NCI-H2196 treated with DMSO at 0.1 percent for 48 hours (cell line): ENCODE measurements at regions not wholly inside any gene's neighbourhood (a gene's known extent, or its start where the extent isn't known, plus 50 kb on each side); places are given as distances from the start of the nearest gene placed in this dataset.
"Not testable (repeated sequence)": the region's sequence is repeated elsewhere in the genome, so short reads cannot be mapped to it uniquely, and the experiment has no call there.

ENCODE experiments used
- DNase-seq: peaks from one replicate; lab custom pipeline; 2025; ENCODE audit not compliant: unreplicated experiment; lab: John Stamatoyannopoulos, UW

DNA sequence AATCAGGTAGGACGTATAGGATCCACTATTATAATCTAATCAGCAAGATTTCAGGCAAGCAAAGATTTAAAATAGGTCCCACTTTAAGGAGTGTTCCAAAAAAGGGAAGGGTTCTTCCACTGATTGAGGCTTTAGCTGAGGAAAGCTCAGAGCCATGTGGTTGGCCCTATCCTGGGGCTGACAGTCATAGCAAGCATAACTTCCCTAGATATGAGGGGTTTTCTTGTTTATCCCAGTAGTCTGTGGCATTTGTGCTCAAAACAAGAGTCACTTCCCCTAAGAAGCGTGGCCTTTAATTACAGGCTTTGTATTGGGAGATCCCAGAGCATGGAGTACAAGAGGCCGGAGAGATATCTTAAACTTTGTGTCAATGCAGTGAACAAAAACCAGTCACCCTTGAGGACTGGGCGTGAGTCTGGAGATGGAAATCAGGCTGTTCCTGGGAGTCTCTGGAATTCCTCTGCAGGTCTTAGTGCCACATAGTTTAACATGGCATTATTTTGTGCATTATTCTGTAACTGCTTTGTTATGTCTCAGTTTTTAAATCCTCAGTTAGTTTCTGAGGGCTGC is 136.9 kb upstream of the FBXO11 start:
- no peak for DNase-seq

DNA sequence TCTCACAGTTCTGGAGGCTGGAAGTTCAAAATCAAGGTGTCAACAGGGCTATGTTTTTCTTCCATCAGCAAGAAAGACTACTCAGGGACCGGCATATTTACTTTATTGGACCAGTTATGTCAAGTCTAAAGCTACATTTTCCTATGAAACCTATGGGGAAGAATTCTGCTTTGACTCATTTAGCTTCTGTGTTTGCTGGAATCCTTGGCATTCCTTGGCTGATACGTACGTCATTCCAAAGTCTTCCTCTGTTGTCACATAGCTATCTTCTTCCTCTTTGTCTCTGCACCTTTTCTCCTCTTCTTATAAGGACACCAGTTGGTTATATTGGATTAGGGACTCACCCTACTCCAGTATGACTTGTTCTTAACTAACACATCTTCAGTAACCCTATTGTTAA is 137.4 kb upstream of the FBXO11 start:
- no peak for DNase-seq

DNA sequence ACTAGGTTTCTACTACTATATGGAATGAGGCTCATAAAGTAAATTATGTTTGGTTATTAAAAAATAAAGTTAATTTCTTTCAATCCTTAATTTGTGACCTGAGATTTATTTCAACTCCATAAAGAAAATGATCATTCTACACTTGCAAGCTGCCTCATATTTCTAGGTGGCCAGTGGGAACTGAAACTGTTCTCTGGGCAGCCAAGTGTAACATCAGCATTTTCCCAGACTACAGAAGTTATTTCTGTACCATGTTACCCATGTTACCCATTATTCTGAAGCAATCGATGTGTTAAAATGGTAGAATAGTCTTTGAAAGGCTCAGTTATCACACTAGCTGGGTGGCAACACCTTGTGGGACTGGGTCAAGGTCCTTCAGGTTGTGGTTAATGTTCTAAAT is 139.3 kb upstream of the FBXO11 start:
- no peak for DNase-seq

DNA sequence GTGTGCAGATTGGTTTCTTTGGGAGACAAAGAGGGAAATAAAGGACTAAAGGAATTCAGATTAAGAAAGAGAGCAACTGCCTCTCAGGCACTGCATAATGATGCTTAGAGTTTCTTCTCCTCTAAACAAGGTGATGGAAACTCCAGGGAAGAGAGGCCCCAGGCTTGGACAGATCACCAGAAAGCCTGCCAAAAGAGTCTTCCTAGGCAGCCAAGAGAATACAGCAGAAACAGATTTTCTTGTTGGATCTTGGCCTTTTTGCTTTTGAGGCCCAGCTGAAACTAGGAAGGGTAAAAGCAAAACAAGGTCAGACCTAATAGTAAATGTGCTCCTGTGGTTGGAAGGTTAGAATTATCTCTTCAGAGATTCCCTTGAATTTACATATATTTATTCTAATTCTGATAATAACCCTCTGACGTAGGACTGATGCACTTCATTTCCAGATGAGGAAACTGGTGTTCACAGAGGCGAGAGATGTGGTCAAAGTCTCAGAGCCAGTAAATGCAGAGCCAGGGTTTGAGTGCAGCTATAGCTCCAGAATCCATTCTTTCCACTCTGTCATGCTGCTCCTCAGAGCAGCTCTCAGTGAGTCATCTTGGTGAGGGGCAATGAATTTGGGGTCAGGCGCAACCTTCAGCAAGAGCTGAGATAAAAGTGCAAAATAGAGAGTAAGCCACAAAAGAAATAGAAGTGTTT is 142.3 kb upstream of the FBXO11 start:
- no peak for DNase-seq

DNA sequence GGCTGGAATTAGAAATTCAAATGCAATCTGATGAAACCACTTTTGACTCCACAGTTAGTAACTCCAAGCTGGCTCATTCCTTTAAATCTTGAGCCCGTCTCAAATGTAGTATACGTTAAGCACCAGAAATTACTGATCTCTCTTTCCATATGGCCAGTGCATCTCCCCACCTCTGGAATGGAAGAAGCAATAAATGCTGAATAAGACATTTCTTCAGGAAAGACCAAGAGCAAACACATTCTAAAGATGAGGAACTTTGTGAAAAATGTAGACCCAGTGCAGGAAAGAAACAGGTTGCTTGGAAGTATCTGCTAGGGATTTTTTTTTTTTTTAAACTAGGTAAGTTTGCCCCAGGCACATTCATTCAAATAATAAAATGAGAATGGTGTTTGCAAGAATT is 143.1 kb upstream of the FBXO11 start:
- DNase-seq, result no peak

DNA sequence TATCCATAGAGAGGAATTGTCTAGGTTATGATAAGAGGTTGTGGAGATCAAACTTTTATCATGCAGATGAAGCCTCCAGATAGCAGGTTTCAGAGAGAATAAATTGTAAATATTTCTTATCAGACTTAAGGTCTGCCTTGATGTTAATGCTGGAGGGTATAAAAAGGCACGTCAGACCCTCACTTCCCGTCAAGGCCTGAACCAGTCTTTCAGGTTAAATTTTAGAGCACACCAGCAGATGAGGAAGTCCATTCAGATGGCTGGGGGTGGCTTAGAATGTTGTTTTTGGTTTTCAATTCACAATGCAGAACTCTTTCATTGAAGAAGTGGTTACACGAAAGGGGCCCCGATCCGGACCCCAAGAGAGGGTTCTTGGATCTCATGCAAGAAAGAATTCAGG is 144.4 kb upstream of the FBXO11 start:
- DNase-seq, result no peak

DNA sequence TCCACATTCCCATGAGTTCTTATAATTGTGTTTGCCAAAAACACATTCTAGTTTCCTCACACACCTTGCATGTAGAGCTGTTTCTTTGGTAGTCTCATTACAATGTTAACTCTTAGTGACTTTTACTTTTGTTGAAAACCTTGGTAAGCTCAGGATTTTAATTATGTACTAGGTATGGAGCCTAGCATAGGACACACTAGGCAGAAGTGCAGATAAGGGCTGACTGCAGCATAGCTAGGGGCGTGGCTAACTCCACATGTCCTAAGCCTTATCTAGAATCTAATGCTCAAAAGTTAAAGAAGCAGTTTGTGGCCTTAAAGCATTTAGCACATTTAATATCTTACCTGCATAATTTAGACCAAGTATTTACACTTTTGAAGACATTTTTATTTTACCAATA is 153.7 kb upstream of the FBXO11 start:
- no peak for DNase-seq

DNA sequence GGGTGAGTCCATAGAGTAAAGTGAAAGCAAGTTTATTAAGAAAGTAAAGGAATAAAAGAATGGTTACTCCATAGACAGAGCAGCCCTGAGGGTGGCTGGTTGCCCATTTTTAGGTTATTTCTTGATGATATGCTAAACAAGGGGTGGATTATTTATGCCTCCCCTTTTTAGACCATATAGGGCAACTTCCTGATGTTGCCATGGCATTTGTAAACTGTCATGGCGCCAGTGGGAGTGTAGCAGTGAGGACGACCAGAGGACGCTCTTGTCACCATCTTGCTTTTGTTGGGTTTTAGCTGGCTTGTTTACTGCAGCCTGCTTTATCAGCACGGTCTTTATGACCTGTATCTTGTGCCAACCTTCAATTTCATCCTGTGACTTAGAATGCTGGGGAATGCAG is 155.4 kb upstream of the FBXO11 start:
- DNase-seq, result not testable (repeated sequence)

DNA sequence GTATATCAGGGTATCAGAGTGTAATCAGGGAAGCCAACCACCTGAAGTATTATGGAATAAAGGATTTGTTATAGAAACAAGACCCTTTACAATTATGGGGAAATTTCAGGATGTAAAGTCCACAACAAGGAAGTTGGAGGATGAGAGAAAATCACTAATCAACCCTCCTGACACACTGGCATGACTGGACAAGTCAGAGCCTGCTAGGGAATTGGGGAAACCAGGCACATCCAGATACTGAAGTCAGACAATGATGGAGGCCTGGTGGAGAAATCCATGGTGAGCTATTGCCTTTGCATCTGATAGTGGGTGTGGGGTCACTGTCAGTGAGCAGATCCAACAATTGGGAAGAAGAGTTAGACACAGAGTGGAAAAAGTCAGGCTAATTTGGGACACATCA is 158.8 kb upstream of the FBXO11 start:
- no peak for DNase-seq

DNA sequence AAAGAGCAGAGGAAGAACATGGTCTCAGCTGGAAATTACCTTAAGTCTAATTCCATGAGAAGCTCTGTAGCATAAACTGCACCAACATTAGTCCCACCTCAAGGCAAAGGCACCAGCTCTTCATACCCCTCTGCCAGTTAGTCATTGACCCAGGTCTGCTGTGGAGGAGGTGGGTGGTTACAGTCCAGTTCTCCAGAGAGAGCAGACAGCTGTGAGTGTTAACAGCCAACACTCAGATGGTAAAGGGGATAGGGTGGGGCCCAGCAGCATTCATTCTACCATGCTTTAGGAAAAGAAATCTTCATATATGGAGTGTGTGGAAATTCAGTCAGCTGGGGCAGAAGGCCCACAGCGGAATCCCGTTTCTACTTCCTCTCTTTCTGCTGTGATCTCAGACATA is 159.7 kb upstream of the FBXO11 start:
- no peak for DNase-seq

DNA sequence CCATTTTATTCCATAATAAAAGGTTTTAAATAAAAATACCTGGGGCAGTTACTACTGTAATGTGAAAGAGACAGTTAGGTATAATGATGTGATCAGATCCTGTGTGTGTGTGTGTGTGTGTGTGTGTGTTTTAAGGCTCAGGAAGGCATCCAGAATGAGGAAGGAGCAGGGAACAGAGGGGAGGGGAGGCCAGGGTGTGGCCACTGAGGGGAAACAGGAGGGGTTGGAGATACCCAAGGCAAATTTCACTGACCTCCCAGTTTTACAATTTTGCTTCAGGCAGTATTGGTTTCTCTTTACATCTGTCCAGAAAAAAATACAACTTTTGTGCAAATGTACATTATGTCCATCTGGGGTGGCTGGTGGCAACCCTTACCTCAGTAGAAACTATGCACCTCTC is 163.5 kb upstream of the FBXO11 start:
- DNase-seq, result no peak

DNA sequence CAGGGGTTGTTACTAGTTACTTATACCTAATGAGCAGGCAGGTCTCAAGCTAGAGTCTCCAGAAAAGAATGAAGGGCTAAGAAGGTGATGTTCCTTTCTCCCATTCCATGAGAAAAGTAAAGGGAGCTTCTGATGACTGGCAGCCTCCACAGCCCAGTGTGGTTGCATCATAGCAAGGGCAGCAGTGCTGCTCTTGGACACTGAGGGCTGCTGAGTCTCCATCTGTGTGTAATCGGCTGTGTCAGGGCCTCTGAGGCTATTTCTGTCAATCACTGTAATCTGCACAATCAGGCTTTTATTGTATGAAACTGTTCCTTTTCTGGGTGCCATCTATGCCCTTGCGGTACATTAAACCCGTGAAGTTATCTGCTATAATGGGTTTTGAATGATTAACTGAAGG is 164.1 kb upstream of the FBXO11 start:
- DNase-seq, result no peak

DNA sequence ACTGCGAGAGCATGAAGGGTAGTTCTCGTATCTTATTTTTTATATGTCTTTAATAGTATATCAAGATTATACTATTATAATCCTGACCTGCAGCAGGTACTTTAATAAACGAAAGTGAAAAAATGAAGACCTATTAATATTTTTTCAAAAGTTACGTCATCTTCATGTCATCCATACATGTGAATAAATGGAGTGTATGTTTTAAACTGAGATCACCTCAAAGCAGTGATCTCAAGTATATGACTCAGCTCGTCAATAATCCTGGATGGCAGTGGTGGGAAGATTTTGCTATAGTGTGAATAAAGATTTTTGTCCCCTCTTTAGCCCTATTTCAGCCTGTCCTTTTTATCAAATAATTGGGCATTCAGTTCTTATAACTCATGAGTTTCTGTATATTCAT is 166.3 kb upstream of the FBXO11 start:
- no peak for DNase-seq

DNA sequence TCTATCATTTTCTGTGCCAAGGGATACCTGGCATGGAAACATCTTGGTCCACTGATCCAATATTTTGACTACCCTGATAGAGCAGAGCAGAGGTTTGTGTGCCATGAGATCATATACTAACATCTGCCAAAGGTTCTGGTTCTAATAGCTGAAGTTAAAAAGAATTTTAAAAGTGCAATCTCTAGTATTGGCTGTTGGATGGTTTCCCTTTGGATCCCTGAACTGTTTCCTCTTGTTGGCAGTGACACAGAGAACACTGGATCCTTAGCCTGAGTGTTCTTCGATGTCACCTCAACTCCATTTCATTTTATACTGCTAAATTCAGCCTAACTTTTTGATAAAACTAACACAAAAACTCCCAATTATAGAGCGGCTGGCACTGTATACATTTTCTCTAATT is 169.3 kb upstream of the FBXO11 start:
- DNase-seq, result no peak

DNA sequence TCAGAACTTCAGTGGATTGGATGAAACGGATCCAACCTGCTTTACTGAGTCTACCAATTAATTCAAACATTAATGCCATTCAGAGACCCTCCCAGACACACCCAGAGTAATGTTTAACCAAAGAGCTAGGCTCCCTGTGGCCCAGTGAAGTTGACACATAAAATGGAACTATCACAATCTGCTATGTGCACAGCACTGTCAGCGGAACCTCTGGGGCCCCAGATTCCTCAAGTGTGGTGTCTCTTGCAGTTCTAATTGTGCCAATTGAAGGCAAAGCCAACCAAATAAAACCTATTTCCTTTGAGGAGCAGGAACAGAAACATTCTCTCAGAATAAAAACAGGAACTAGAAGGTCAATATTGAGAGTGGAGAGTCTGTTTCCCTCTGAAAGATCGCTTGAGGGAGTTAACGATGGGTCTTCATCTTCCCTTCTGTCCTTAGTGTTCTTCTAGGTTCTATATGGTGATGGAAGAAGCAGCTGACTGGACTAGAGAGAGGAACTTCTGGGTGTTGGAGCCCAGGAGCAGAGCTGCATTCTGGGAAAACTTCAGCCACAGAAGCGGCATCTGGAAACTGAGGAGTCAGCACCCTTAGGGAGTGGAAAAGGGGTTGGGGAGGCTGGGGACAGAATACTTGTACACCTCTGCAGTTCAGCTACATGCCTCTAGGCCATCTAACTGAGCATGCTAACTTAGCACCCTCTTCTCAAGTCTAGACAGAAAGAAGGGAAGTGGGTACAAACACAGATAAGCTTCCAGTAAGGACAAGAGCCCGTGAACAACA is 174.4 kb upstream of the FBXO11 start:
- no peak for DNase-seq

DNA sequence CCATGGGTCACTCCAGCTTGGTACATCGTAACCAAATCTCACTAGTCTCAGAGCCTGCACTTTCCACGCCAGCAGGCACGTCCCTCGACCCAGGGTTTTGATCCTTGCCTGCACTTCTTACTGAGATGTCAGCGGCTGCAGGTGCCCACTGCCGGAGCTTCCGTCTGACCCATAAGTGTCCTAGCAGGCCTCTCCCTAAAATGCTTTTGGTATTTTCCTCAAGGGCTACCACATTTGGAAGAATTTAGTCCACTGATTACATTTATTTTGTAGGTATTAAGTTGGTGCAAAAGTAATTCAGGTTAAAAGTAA is 175.0 kb upstream of the FBXO11 start:
- no peak for DNase-seq

DNA sequence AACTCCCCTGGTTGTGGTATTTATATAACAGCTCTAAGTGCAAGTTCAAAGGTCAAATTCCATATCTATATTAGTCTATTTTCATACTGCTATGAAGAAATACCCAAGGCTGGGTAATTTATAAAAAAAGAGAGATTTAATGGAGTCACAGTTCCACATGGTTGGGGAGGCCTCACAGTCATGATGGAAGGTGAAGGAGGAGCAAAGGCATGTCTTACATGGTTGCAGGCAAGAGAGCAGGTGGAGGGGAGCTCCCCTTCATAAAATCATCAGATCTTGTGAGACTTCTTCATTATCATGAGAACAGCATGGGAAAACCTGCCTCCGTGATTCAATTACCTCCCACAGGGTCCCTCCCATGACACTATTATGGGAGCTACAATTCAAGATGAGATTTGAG is 179.6 kb upstream of the FBXO11 start:
- DNase-seq, result no peak

DNA sequence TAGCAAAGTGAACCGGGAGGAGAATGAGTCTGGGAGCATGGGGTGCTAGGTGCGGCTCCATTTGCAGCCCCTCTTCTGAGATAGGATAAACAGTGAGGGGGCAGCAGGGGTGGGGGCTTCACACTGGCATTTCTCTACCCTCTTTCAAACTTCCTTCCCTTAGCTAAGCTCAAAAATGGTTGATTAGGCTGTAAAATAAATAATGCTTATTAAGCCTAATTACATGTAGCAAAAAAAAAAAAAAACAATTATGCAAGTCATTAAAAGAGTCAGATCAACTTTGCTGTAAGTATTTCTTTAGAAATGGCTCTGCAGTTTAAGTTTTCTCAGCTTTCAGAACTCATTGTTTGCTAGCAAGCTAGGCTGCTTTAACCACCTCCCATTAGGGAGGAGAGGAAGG is 182.7 kb upstream of the FBXO11 start:
- DNase-seq, result no peak

DNA sequence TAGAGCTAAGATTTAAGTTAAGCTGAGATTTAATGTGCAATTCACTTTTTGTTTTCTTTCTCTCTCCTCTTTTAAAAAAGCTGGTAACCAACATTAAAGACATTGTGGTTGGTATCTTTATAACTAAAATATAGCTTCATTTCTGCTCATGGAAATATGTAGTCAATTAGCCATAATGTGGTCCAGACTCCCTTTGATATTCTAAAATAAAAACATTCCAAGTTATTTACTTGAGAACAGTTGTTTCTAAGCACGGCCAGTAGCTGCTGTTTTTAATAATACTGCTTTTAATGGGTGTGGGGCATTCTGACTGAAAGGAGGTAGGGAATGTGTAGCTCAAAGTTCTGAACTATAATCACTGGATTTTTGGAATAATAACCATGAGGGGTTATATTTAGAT is 183.3 kb upstream of the FBXO11 start:
- DNase-seq, result no peak

DNA sequence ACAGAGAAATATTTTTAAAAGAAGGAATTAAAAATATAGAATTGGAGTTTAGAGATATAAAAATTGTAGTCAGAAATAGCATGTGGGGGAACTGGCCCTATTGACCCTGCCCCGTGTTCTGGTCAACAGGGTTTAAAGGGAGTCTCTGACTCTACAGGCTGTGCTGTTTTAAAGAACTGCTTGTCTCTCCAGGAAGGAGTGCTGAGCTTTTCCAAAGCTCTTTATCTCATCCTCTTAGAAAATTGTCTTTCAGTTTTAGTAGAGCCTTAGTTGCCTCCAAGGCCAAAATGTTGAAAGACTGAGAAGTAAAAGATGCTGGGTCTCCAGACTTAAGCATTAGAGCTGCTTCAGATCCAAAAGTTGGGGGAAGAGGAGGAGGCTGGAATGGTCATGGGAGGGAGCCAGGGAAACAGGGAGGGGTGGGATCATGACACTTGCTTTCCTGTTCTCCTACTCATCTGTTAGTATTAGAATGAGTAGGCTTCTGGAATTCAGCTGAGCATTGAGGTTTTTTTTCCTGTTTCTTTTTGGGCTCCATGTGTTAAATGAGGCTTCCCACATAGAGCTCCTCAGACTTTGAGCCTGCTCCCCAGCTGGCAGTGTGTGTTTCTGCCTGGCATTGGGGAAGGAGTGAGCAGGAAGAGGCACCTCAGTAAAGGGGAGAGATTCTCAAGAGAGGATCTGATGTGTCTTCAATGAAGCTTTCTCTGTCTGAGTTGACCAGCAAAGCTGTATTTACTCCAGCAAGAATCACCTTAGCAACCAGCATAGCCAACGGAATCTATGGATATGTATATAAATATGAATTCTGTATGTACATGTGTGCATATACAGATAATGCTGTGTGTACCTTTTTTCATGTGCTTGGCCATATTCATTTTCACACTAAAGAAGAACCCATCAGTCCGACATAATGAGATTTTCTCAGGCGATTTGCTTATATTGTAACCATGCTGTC is 186.8 kb upstream of the FBXO11 start:
- DNase-seq, result no peak

DNA sequence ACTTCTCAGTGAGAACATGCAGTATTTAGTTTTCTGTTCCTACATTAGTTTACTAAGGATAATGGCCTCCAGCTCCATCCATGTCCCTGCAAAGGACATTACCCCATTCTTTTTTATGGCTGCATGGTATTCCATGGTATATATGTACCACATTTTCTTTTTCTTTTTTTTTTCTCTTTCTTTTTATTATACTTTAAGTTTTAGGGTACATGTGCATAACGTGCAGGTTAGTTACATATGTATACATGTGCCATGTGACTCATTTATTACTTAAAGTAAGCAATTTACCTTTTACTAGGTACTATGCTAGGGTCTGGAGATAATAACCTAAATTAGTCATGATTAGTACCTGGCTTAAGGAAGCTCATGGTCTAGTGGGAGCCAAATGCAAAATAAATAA is 190.5 kb upstream of the FBXO11 start:
- not testable (repeated sequence) for DNase-seq

DNA sequence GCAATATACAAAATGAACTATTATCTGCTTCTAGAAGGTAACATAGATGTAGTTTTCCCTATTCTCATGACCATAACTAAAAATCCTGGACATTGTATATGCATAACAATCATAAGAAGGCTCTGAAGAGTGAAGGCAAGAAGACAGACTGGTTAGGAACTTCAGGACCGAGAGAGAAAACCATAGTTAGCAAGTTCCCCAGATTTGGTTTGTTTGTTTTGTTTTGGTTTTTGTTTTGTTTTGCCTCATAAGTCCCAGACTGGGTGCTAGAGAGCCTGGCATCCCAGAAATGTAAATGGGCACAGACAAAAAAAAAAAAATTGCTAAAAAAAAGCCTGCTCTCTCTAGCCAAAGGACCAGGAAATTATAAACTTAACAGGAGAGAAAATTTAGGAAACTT is 192.2 kb upstream of the FBXO11 start:
- no peak for DNase-seq
